Mucosa of rectum (tissue), 2 donors: ENCODE measurements at regions not wholly inside any gene's neighbourhood (a gene's known extent, or its start where the extent isn't known, plus 50 kb on each side); places are given as distances from the start of the nearest gene placed in this dataset.

Experiments
- H3K27ac ChIP-seq, 2 donors: one replicate each; pipeline ENCODE4 v1.7.0; 2013; ENCODE audit warnings: inconsistent platforms in 2 of 2, low read depth in 2 of 2, low read length in 2 of 2
- H3K27me3 ChIP-seq, 2 donors: one replicate each; pipeline ENCODE4 v1.7.0; 2013; ENCODE audit warnings: low read length in 2 of 2; ENCODE audit not compliant: control insufficient read depth in 2 of 2, insufficient read depth in 2 of 2
- H3K36me3 ChIP-seq, 2 donors: one replicate each; pipeline ENCODE4 v1.7.0; 2013; ENCODE audit warnings: low read length in 2 of 2; ENCODE audit not compliant: control insufficient read depth in 2 of 2, insufficient read depth in 2 of 2
- H3K4me1 ChIP-seq, 2 donors: one replicate each; pipeline ENCODE4 v1.7.0; 2013; ENCODE audit warnings: low read length in 2 of 2, mild to moderate bottlenecking in 1 of 2; ENCODE audit not compliant: control insufficient read depth in 2 of 2, insufficient read depth in 2 of 2
- H3K4me3 ChIP-seq, 2 donors: one replicate each; pipeline ENCODE4 v1.7.0; 2013; ENCODE audit warnings: low read length in 2 of 2
- H3K9ac ChIP-seq, 2 donors: one replicate each; pipeline ENCODE4 v1.7.0; 2013; ENCODE audit warnings: low read length in 2 of 2, low read depth in 1 of 2, mild to moderate bottlenecking in 1 of 2
- H3K9me3 ChIP-seq, 2 donors: one replicate each; pipeline ENCODE4 v1.7.0; 2013; ENCODE audit warnings: low read length in 2 of 2; ENCODE audit not compliant: control insufficient read depth in 2 of 2
- donor health status: healthy.
- donor health status: Normal muscosa, but diverticular disease.

GRCh38 chr3:56862352-56863062 lies 60.8 kb upstream of the ARHGEF3 start:
- H3K9me3 ChIP-seq = no peaks in the 10 kb centered on the region
- H3K4me3 ChIP-seq = no peak overlapping the region
- H3K27me3 ChIP-seq = no peaks in the 10 kb centered on the region
- H3K4me1 ChIP-seq = no peaks in the 10 kb centered on the region
- H3K36me3 ChIP-seq = no peaks in the 10 kb centered on the region
- H3K27ac ChIP-seq = no peak overlapping the region
- H3K9ac ChIP-seq = no peak overlapping the region

GRCh38 chr3:56861511-56861910 lies 59.8 kb upstream of the ARHGEF3 start:
- no peaks in the 10 kb centered on the region for H3K4me1 ChIP-seq
- no peaks in the 10 kb centered on the region for H3K27me3 ChIP-seq
- no peaks in the 10 kb centered on the region for H3K9me3 ChIP-seq
- H3K36me3 ChIP-seq = no peaks in the 10 kb centered on the region
- no peak overlapping the region for H3K4me3 ChIP-seq
- H3K9ac ChIP-seq = no peak overlapping the region
- H3K27ac ChIP-seq = no peak overlapping the region

- Histone ChIP-seq H3K9me3 (no peaks in the 10 kb centered on the region), H3K4me1 (no peaks in the 10 kb centered on the region), H3K36me3 (no peaks in the 10 kb centered on the region), H3K27ac (no peak overlapping the region), H3K9ac (no peak overlapping the region), H3K4me3 (no peak overlapping the region), H3K27me3 (no peaks in the 10 kb centered on the region)
Measured at GRCh38 chr3:56860939-56861338, 59.2 kb upstream of the ARHGEF3 start.

GRCh38 chr3:56860351-56860750 lies 58.6 kb upstream of the ARHGEF3 start:
- no peak overlapping the region for H3K4me3 ChIP-seq
- H3K4me1 ChIP-seq = no peaks in the 10 kb centered on the region
- H3K27ac ChIP-seq = no peak overlapping the region
- H3K27me3 ChIP-seq = no peaks in the 10 kb centered on the region
- no peaks in the 10 kb centered on the region for H3K9me3 ChIP-seq
- no peaks in the 10 kb centered on the region for H3K36me3 ChIP-seq
- no peak overlapping the region for H3K9ac ChIP-seq

GRCh38 chr3:56858331-56858730 lies 56.6 kb upstream of the ARHGEF3 start:
- Histone ChIP-seq H3K9ac (no peak overlapping the region), H3K36me3 (no peaks in the 10 kb centered on the region), H3K9me3 (no peaks in the 10 kb centered on the region), H3K4me1 (no peaks in the 10 kb centered on the region), H3K27ac (no peak overlapping the region), H3K4me3 (no peak overlapping the region), H3K27me3 (no peaks in the 10 kb centered on the region)

- Histone ChIP-seq H3K27me3 (no peaks in the 10 kb centered on the region), H3K4me3 (no peak overlapping the region), H3K9me3 (no peaks in the 10 kb centered on the region), H3K36me3 (no peaks in the 10 kb centered on the region), H3K27ac (no peak overlapping the region), H3K4me1 (no peaks in the 10 kb centered on the region), H3K9ac (no peak overlapping the region)
Measured at GRCh38 chr3:56857178-56857577, 55.4 kb upstream of the ARHGEF3 start.

- Histone ChIP-seq H3K9ac (no peak overlapping the region), H3K27ac (no peak overlapping the region), H3K4me1 (no peaks in the 10 kb centered on the region)
Measured at GRCh38 chr3:56856752-56857151, 55.0 kb upstream of the ARHGEF3 start.

GRCh38 chr3:56855856-56856512 lies 54.2 kb upstream of the ARHGEF3 start:
- H3K27ac ChIP-seq = no peak overlapping the region
- H3K36me3 ChIP-seq = no peaks in the 10 kb centered on the region
- H3K27me3 ChIP-seq = no peaks in the 10 kb centered on the region
- H3K4me1 ChIP-seq = no peaks in the 10 kb centered on the region
- no peaks in the 10 kb centered on the region for H3K9me3 ChIP-seq
- no peak overlapping the region for H3K4me3 ChIP-seq
- H3K9ac ChIP-seq = no peak overlapping the region

More at GRCh38 chr3:56856752-56857151, 55.0 kb upstream of the ARHGEF3 start:
- Histone ChIP-seq H3K4me3 (no peak overlapping the region), H3K9me3 (no peaks in the 10 kb centered on the region), H3K36me3 (no peaks in the 10 kb centered on the region), H3K27me3 (no peaks in the 10 kb centered on the region)

- no peak overlapping the region for H3K9ac ChIP-seq
- H3K27me3 ChIP-seq = no peaks in the 10 kb centered on the region
- no peak overlapping the region for H3K27ac ChIP-seq
- no peaks in the 10 kb centered on the region for H3K36me3 ChIP-seq
- H3K4me1 ChIP-seq = no peaks in the 10 kb centered on the region
- H3K4me3 ChIP-seq = no peak overlapping the region
- no peaks in the 10 kb centered on the region for H3K9me3 ChIP-seq
Measured at GRCh38 chr3:56854856-56855611, 53.3 kb upstream of the ARHGEF3 start.
